ENCODE measurements at regions not wholly inside any gene's neighbourhood (a gene's known extent, or its start where the extent isn't known, plus 50 kb on each side); places are given as distances from the start of the nearest gene placed in this dataset.

GRCh38 chr11:116579857-116580727 lies 192.7 kb downstream of the BUD13 start:
- Histone ChIP-seq H4K20me1 (ENCODE audit: insufficient read depth, low read length) (no peaks in the 10 kb centered on the region), H3K27me3 (ENCODE audit: low read depth, low read length) (0 out of 2 replicates have a peak, but pooled peaks cover 13% of the 10 kb centered on the region), H3K4me1 (ENCODE audit: low read length) (no peaks in the 10 kb centered on the region), H2AFZ (ENCODE audit: low read depth, low read length) (no peak overlapping the region), H3K9me3 (ENCODE audit: insufficient read depth, low read length) (no peaks in the 10 kb centered on the region), H3K4me3 (ENCODE audit: low read length) (no peak overlapping the region), H3K4me2 (ENCODE audit: low read length) (no peak overlapping the region), H3K36me3 (replicated peaks; ENCODE audit: low read depth, low read length) (no peaks in the 10 kb centered on the region), H3K79me2 (ENCODE audit: low read length) (no peaks in the 10 kb centered on the region), H3K9ac (ENCODE audit: low read length) (no peak overlapping the region), H3K27ac (ENCODE audit: low read length) (no peak overlapping the region)
- TF ChIP-seq EZH2phosphoT487 (IDR thresholded peaks at IDR 0.05; ENCODE audit: low read depth), result no peak
- TF ChIP-seq CTCF (IDR thresholded peaks at IDR 0.05; ENCODE audit: low read depth, low read length), result no peak

- Histone ChIP-seq H3K27ac (ENCODE audit: low read length) (no peak overlapping the region), H3K4me1 (ENCODE audit: low read length) (no peaks in the 10 kb centered on the region), H3K79me2 (ENCODE audit: low read length) (no peaks in the 10 kb centered on the region), H3K27me3 (ENCODE audit: low read depth, low read length) (0 out of 2 replicates have a peak, but pooled peaks cover 7% of the 10 kb centered on the region), H3K9ac (ENCODE audit: low read length) (no peak overlapping the region), H3K4me3 (ENCODE audit: low read length) (no peak overlapping the region), H4K20me1 (ENCODE audit: insufficient read depth, low read length) (no peaks in the 10 kb centered on the region), H3K9me3 (ENCODE audit: insufficient read depth, low read length) (no peaks in the 10 kb centered on the region), H2AFZ (ENCODE audit: low read depth, low read length) (no peak overlapping the region), H3K36me3 (replicated peaks; ENCODE audit: low read depth, low read length) (no peaks in the 10 kb centered on the region), H3K4me2 (ENCODE audit: low read length) (no peak overlapping the region)
- TF ChIP-seq EZH2phosphoT487 (IDR thresholded peaks at IDR 0.05; ENCODE audit: low read depth) (no peak), CTCF (IDR thresholded peaks at IDR 0.05; ENCODE audit: low read depth, low read length) (no peak)
Observed at GRCh38 chr11:116579031-116579653, 193.6 kb downstream of the BUD13 start.

GRCh38 chr11:116577956-116578355 lies 194.8 kb downstream of the BUD13 start:
- Histone ChIP-seq H3K27ac (ENCODE audit: low read length) (no peak overlapping the region), H3K79me2 (ENCODE audit: low read length) (no peaks in the 10 kb centered on the region), H3K4me3 (ENCODE audit: low read length) (no peak overlapping the region), H3K27me3 (ENCODE audit: low read depth, low read length) (0 out of 2 replicates have a peak, but pooled peaks cover 7% of the 10 kb centered on the region), H3K36me3 (replicated peaks; ENCODE audit: low read depth, low read length) (no peaks in the 10 kb centered on the region), H4K20me1 (ENCODE audit: insufficient read depth, low read length) (no peaks in the 10 kb centered on the region), H3K4me1 (ENCODE audit: low read length) (no peaks in the 10 kb centered on the region), H3K9ac (ENCODE audit: low read length) (no peak overlapping the region), H3K9me3 (ENCODE audit: insufficient read depth, low read length) (no peaks in the 10 kb centered on the region), H2AFZ (ENCODE audit: low read depth, low read length) (no peak overlapping the region), H3K4me2 (ENCODE audit: low read length) (no peak overlapping the region)
- TF ChIP-seq CTCF (IDR thresholded peaks at IDR 0.05; ENCODE audit: low read depth, low read length) (no peak), EZH2phosphoT487 (IDR thresholded peaks at IDR 0.05; ENCODE audit: low read depth) (no peak)

- H3K36me3 ChIP-seq (replicated peaks; ENCODE audit: low read depth, low read length), result no peaks in the 10 kb centered on the region
- no peaks in the 10 kb centered on the region for H3K79me2 ChIP-seq (ENCODE audit: low read length)
- no peak overlapping the region for H3K9ac ChIP-seq (ENCODE audit: low read length)
- no peak overlapping the region for H3K27ac ChIP-seq (ENCODE audit: low read length)
- no peaks in the 10 kb centered on the region for H4K20me1 ChIP-seq (ENCODE audit: insufficient read depth, low read length)
- no peaks in the 10 kb centered on the region for H3K4me1 ChIP-seq (ENCODE audit: low read length)
- no peaks in the 10 kb centered on the region for H3K9me3 ChIP-seq (ENCODE audit: insufficient read depth, low read length)
- H3K27me3 ChIP-seq (ENCODE audit: low read depth, low read length), result 0 out of 2 replicates have a peak, but pooled peaks cover 7% of the 10 kb centered on the region
- no peak for TF ChIP-seq CTCF (IDR thresholded peaks at IDR 0.05; ENCODE audit: low read depth, low read length)
- H3K4me2 ChIP-seq (ENCODE audit: low read length), result no peak overlapping the region
- H3K4me3 ChIP-seq (ENCODE audit: low read length), result no peak overlapping the region
- no peak overlapping the region for H2AFZ ChIP-seq (ENCODE audit: low read depth, low read length)
Observed at GRCh38 chr11:116577273-116577672, 195.5 kb downstream of the BUD13 start.

Measured in OCI-LY3 (cell line).